Fibroblast of skin of scalp (primary cell): ENCODE measurements at regions not wholly inside any gene's neighbourhood (a gene's known extent, or its start where the extent isn't known, plus 50 kb on each side); places are given as distances from the start of the nearest gene placed in this dataset.

Experiments
- DNase-seq: peaks from one replicate; pipeline ENCODE4 v3.0.0-alpha.2; 2013

DNA sequence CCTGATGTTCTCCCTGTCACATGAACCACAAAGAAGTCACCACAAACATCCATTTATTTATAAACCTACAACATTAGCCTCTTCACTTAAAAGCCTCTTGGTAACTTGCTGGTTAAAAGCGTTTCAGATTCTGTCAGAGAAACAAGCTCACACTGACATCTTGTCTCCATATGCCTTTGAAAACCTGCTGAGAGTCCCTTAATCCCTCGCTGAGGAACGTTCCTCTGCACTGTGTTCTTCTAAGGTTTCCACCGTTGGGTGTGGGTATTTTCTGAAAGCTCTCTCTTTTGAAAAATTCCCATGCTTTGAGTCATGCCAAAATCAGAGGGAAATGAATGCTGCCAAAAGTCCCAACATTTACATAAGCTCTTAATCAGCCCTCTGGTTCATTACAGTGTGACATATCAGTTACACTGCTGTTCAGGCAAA is 149.8 kb downstream of the CCDC34 start:
- peak; percentile 96 for DNase-seq

DNA sequence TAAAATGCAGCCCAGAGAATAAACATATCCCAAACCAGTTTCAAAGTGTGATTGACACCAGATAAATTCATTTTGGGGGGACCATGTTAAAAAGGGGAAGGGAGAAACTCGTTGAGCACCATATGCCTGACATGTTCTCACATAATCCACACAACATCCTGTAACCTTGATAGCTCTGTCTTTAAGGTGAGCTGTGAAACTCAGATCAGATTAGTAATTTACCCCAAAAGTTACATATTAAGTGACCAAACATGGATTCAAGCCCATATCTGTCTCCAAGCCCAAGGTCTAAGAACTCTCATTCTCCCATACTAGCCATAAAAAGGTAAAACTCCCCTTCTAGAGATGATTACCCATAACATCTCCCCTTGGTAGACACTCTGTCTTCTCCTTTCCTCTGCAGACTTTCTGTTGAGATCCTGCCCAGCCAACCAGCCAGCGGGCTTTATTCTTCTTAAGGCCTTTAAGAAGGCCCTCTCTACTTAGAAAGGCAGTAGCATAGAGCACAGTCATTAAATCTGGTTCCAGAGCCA is 150.7 kb downstream of the CCDC34 start:
- DNase-seq, result no peak

- DNase-seq, result no peak
These were observed 151.5 kb downstream of the CCDC34 start for GRCh38 chr11:27211370-27212127.

- DNase-seq, result no peak
These were observed 152.5 kb downstream of the CCDC34 start for GRCh38 chr11:27210531-27210930.

- peak; percentile 99 for DNase-seq
These were observed 153.4 kb downstream of the CCDC34 start for GRCh38 chr11:27209562-27210005.

DNA sequence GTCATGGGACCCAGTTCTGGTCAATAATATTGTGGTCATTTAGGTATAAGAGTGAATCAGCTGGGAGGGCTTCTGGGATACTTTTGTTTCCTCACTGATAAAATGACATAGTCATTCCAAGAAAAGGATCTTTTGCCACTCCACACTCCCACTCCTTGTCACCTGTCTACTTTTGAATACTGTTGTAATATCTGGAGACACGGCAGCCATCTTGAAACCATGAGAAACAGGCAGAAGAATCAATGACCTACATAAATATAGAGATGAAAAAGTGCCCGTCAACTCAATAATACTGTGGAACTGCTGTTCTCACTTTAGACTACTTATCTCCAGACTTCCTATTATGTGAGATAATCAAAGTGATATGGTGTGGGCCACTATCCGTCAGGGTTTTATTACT is 154.2 kb downstream of the CCDC34 start:
- no peak for DNase-seq

DNA sequence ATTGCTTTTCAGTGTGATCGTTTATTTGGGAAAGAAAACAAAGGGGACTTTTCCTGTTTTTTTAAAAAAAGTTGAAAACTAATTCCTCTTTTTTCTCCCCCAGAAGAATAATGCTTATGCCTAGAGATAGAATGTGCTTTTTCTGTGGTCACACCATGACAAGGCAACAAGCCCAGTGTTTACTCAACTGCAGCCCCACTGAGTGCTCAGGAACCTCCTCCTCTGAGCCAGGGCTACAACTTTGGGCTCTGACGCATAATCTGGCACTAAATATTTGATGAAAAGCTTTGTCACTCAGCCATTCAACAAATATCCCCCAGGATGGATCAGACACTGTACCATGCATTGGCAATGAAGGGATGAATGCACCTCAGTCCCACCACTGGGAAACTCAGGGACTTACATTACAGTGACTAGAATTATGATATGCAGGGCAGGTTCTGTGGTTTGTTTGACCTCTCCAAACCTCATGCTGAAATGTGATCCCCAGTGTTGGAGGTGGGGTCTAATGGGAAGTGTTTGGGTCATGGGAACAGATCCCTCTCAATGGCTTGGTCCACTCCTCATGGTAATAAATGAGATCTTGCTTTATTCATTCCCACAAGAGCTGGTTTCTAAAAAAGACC is 155.9 kb downstream of the CCDC34 start:
- no peak for DNase-seq

- no peak for DNase-seq
These were observed 157.0 kb downstream of the CCDC34 start for GRCh38 chr11:27205779-27206570.

DNA sequence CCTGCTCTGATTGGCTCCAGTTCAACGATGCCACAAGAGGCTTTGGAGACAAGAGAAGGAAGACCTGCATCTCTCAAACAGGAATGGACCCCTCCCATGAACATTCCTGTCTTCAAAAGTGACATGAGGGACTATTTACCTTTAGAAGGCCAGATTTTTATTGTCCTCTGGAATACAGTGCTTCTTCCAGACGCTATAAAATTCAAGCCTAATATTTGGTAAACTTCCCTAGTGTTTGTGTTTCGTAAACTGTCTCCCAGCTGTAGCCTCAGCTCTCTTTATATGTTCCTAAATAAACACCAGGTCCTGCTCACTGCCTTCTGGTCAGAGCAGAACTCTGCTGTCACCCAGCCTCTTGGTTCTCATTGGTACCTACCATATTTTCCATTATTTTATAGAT is 157.8 kb downstream of the CCDC34 start:
- no peak for DNase-seq

DNA sequence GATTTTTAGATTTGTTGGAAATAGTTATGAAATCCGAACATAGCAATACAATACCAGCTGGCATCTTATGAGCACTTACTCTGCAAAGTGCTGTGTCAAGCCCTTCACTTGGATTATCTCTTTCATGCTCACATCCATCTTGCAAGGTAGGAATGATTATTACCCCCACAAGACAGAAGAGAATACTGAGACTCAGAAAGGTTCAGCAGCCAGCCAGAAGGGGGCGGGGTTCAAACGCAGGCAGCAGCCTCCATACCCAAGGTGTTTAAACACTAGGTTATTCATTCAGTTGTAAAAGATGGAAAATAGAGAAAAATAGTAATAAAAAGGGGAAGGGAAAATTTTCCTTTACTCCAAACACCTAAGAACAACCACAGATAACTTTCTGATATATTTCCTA is 158.5 kb downstream of the CCDC34 start:
- DNase-seq, result no peak

DNA sequence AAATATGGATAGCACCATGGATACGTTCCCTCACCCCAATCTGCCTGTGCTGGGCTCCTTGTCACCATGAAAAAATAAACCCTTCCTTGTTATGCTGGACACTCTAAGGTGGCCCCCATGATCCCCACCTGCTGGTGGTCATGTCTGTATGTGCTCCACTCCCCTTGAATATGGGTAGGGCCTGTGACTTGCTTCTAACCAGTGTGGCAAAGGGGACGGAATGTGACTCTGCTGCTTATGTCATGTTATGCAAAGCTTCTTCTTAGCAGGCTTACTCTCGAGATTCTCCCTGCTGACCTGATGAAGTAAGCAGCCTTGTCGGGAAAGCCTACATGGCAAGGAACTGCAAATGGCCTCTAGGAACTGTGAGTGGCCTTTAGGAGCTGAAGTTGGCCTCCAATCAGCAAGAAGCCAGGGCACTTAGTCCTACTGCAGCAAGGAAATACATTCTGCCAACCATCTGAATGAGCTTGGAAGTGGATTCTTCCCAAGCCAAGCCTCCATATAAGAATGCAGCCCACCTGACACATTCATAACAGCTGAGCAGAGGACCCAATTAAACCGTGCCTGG is 159.9 kb downstream of the CCDC34 start:
- no peak for DNase-seq

GRCh38 chr11:27201454-27202302 is 161.1 kb downstream of the BBOX1 start:
- peak; percentile 91 for DNase-seq

DNA sequence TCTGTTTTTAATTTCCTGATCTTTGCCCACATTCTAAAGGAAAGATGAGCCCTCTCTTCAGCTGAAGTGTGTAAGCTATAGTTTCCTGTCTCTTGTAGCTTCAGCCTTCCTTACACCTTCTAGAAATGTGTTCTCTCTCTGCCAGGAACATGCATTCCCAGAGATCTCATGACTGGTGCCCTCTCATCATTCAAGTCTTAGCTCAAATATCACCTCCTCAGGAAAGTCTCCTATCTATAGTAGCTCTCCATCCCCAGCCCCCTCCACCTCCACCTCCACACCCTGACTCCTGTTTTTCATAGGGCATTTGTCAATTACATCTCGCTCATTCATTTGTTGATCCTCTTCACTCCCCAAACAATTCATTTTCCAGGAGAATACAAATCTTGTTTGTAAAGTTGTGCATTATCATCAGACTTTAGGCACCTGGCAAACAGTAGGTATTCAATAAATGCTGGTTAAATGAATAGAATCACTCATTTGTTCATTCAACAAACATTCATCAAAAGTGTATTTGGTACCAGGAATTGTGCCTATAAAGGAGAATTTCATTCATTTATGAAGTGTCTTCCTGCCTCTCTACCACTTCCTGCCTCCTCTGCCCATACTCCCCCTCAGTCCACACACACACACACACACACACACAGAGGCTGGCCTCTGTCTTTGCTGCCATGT is 160.3 kb downstream of the BBOX1 start:
- no peak for DNase-seq

- DNase-seq, result no peak
These were observed 155.7 kb downstream of the BBOX1 start for GRCh38 chr11:27196203-27196897.

DNA sequence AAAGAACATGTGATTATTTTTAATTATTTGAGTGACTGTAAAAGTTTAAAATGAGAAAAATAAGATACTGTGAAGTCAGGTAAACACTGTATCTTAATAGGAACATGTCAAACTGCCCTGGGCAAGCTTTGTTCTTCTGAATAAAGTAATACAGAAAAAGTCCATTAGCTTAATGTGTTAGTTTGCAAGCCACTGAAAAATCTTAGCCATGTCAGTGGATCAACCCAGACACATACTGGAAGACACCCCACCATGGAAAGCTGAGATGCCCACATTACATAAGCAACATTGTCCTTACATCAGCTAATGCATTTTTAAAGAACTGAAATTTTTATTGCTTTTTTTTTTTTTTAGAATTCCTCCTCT is 155.2 kb downstream of the BBOX1 start:
- DNase-seq, result no peak

DNA sequence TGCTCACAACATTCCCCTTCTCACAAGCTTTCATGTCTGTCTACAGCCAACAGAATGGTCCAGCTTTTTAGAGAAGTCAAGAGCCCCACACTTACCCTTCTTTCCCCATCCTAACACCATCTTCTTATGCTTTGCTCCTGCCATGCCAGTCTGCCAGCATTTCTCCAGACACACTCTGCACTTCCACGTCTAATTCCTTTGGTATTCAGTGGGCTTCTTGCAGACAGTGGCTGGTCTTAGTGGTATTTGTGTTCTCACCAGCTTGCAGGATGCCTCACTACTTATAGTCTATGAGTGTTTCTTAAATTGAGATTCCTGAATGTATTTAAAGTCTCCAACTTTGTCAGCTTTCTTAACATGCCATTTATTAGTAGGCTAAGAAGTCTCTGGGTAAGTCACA is 154.4 kb downstream of the BBOX1 start:
- DNase-seq, result peak; percentile 73

- DNase-seq, result no peak
These were observed 153.0 kb downstream of the BBOX1 start for GRCh38 chr11:27193434-27194225.

- DNase-seq, result no peak
These were observed 151.6 kb downstream of the BBOX1 start for GRCh38 chr11:27192184-27192583.

GRCh38 chr11:27191639-27192038 is 151.0 kb downstream of the BBOX1 start:
- DNase-seq, result no peak

GRCh38 chr11:27188696-27189095 is 148.1 kb downstream of the BBOX1 start:
- DNase-seq, result no peak
